Common myeloid progenitor, CD34-positive (primary cell): ENCODE measurements at regions not wholly inside any gene's neighbourhood (a gene's known extent, or its start where the extent isn't known, plus 50 kb on each side); places are given as distances from the start of the nearest gene placed in this dataset.

Experiments used
- CTCF ChIA-PET: fragments of 350-600 bp; sonication (Branson Sonifier 250); formaldehyde crosslinking; loops from one replicate; lab custom pipeline; 2021; ENCODE audit warnings: antibody characterized with exemption; lab: Charles Lee
- POLR2A ChIA-PET: fragments of 350-600 bp; sonication (Branson Sonifier 250); formaldehyde crosslinking; loops from one replicate; lab custom pipeline; 2021; ENCODE audit warnings: antibody characterized with exemption; lab: Charles Lee
- DNase-seq, 3 donors: peaks; one replicate each; pipeline versions ENCODE4 v3.0.0 to v3.0.0-alpha.2; 2013
- H3K27ac ChIP-seq, 2 experiments: 1 replicate in 1 of 2; 2 replicates in 1 of 2; pipeline ENCODE4 v1.7.0; 2013; ENCODE audit warnings: inconsistent platforms in 2 of 2, low read length in 2 of 2, mild to moderate bottlenecking in 2 of 2, low read depth in 1 of 2, moderate library complexity in 1 of 2; ENCODE audit not compliant: severe bottlenecking in 2 of 2, insufficient read depth in 1 of 2, poor library complexity in 1 of 2
- H3K27me3 ChIP-seq, 5 experiments: replicated peaks in 2 of 5; 1 replicate in 3 of 5; 2 replicates in 2 of 5; pipeline versions ENCODE4 v1.6.1 to v1.7.0; 2013; ENCODE audit warnings: low read length in 4 of 5, mild to moderate bottlenecking in 2 of 5, moderate library complexity in 2 of 5, inconsistent platforms in 1 of 5; ENCODE audit not compliant: insufficient read depth in 5 of 5, control insufficient read depth in 4 of 5
- H3K36me3 ChIP-seq, 4 experiments: 1 replicate in 2 of 4; 2 replicates in 2 of 4; pipeline versions ENCODE4 v1.6.1 to v1.7.0; 2013; ENCODE audit warnings: low read length in 3 of 4, control low read depth in 1 of 4, mild to moderate bottlenecking in 1 of 4; ENCODE audit not compliant: control insufficient read depth in 4 of 4, insufficient read depth in 4 of 4
- H3K4me1 ChIP-seq, 4 experiments: 1 replicate in 3 of 4; 2 replicates in 1 of 4; pipeline versions ENCODE4 v1.6.1 to v1.7.1; 2013; ENCODE audit warnings: low read length in 3 of 4, mild to moderate bottlenecking in 3 of 4, control low read depth in 1 of 4, inconsistent platforms in 1 of 4, moderate library complexity in 1 of 4; ENCODE audit not compliant: control insufficient read depth in 4 of 4, insufficient read depth in 4 of 4; ENCODE audit errors: control extremely low read depth in 1 of 4
- H3K4me3 ChIP-seq, 7 experiments: 1 replicate in 4 of 7; 2 replicates in 3 of 7; pipeline versions ENCODE4 v1.5.1 to v1.7.0; 2013; ENCODE audit warnings: mild to moderate bottlenecking in 7 of 7, low read length in 6 of 7, moderate library complexity in 6 of 7, inconsistent platforms in 2 of 7, low read depth in 2 of 7, control low read depth in 1 of 7; ENCODE audit not compliant: insufficient read depth in 4 of 7, control insufficient read depth in 1 of 7; ENCODE audit errors: extremely low read depth in 1 of 7
- H3K9me3 ChIP-seq, 5 experiments: 1 replicate in 4 of 5; 2 replicates in 1 of 5; pipeline versions ENCODE4 v1.6.1 to v1.7.1; 2013; ENCODE audit warnings: low read length in 4 of 5, mild to moderate bottlenecking in 2 of 5, inconsistent platforms in 1 of 5, low read depth in 1 of 5, moderate library complexity in 1 of 5; ENCODE audit not compliant: control insufficient read depth in 4 of 5, insufficient read depth in 2 of 5; ENCODE audit errors: control extremely low read depth in 1 of 5
- WGBS: methylation state at CpG from one replicate; pipeline ENCODE4 v1.1.5; 2013; ENCODE audit not compliant: insufficient coverage; 5-methylcytosine and 5-hydroxymethylcytosine counted together

DNA sequence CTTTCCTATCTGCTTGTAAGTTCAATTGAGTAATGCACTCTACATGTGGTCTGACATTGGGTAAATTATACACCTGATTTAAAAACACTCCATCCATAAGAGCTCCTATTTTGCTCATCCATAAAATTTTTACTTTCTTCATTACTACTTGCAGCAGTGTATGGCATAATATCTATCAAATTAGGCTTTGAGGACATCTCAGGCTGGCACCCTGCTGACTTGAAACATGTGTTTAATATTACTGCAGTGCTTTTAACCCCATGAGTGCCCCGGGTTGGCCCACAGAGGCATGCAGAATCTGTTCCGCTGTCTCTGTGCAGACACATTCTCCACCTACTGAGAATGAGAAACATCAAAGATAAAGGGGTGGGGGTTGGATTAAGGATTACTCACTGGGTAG lies 249.9 kb upstream of the DNAJC19 start:
- ChIA-PET POLR2A (no interaction called here), CTCF (no interaction called here)
- Histone ChIP-seq H3K4me3 (no peak overlapping the region), H3K27ac (no peak overlapping the region), H3K9me3 (no peaks in the 10 kb centered on the region), H3K4me1 (peaks cover 0 to 6% (median 0%) of the 10 kb centered on the region in 4 experiments), H3K27me3 (no peaks in the 10 kb centered on the region), H3K36me3 (no peaks in the 10 kb centered on the region)
- WGBS = 79% methylated on average over 2 of the region's 2 CpGs
- DNase-seq = no peak

DNA sequence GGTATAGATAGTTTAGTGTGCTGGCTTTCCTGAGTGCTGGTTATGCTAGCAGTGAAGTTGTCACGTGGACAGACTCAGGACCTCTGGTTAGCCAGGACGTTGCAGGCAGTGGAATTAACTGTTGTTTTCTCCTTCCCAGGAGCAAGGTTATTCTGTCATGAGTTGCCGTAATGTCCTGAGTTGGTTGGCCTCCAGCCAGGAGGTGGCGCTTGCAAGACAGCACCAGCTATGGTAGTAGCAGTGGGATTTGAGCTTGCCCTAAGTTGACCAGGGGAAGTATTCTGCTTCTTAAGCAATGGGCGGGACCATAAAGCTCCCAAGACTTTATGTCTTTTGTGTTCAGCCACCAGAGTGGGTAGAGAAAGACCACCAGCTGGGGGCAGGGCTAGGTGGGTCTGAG lies 240.7 kb upstream of the DNAJC19 start:
- DNase-seq = no peak
- Histone ChIP-seq H3K4me3 (no peak overlapping the region), H3K27ac (no peak overlapping the region), H3K4me1 (no peaks in the 10 kb centered on the region), H3K27me3 (no peaks in the 10 kb centered on the region), H3K9me3 (peaks cover 0 to 2% (median 0%) of the 10 kb centered on the region in 5 experiments), H3K36me3 (no peaks in the 10 kb centered on the region)
- ChIA-PET CTCF (no interaction called here), POLR2A (no interaction called here)
- WGBS = 86% methylated on average over 5 of the region's 5 CpGs

DNA sequence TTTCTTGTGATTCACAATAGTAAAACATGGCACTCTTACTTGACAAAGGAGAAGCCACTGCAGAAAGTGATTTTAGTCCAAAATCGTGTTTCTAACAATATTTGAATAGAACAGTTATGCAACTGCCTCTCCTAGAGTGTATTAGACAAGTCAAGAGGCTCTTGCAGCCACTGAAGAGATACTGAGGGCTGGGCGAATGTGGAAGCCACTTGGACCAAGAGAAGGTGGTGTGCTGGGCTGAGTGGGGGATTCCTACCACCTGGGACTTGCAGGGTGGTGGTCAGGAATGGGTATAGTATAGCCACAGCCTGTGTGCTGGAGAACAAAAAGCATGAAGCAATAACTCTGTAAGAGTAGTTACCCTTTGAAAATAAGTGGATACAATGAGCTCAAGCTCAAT lies 223.8 kb upstream of the DNAJC19 start:
- Histone ChIP-seq H3K4me1 (no peaks in the 10 kb centered on the region), H3K4me3 (no peak overlapping the region), H3K9me3 (no peaks in the 10 kb centered on the region), H3K36me3 (no peaks in the 10 kb centered on the region), H3K27ac (no peak overlapping the region), H3K27me3 (peaks cover 0 to 6% (median 4%) of the 10 kb centered on the region in 5 experiments)
- ChIA-PET POLR2A (no interaction called here), CTCF (no interaction called here)
- WGBS = 86% methylated on average over 1 of the region's 2 CpGs
- no peak for DNase-seq

DNA sequence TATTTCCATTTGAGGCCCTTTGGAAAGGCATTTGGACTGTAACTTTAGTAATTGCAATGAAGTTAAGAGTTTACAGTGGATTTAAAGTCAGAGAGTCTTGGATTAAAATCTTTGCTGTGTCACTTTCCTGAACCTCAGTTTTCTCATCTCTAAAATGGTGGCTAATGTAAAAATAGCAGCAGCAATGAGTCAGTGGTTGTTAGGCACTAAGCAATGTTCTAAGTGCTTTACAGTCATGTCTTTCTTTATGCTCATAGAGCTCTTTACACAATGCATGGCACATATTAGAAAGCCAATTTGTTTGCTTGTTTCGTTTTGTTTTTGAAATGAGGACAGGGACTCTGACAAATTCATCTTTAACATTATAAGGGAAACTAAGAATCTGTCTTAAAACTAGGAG lies 222.7 kb upstream of the DNAJC19 start:
- H3K27ac ChIP-seq = no peak overlapping the region
- ChIA-PET CTCF (no interaction called here), POLR2A (no interaction called here)
- H3K4me3 ChIP-seq = no peak overlapping the region
- no peaks in the 10 kb centered on the region for H3K4me1 ChIP-seq
- H3K27me3 ChIP-seq = peaks cover 0 to 6% (median 4%) of the 10 kb centered on the region in 5 experiments
- no CpG with 5 or more reads among the region's 1 CpG for WGBS
- no peaks in the 10 kb centered on the region for H3K36me3 ChIP-seq
- no peak for DNase-seq
- H3K9me3 ChIP-seq = no peaks in the 10 kb centered on the region

DNA sequence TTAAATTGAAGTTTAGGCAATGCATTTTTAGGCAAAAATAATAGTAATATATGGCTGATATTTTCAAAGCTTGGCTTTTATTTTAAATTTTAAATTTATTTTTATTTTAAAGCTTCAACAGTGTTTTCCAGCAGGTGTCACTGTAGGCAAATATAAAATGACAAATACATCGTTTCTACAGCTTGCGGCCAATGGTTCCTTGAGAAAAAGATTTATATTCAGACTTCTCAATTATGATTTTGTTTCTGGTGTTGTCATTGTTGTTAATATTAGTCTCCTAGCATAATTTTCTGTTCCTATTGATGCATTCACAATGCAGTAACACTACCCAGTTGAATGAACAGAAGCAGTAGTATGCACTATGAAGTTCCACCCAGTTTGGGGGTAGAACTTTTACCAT lies 220.7 kb upstream of the DNAJC19 start:
- Histone ChIP-seq H3K9me3 (no peaks in the 10 kb centered on the region), H3K4me3 (no peak overlapping the region), H3K27ac (no peak overlapping the region), H3K36me3 (no peaks in the 10 kb centered on the region), H3K27me3 (peaks cover 0 to 6% (median 3%) of the 10 kb centered on the region in 5 experiments), H3K4me1 (no peaks in the 10 kb centered on the region)
- POLR2A ChIA-PET = no interaction called here
- CTCF ChIA-PET = interaction anchor here (1.0 to 2.4 kb wide), 4 partner anchors 16 to 1474 kb away, joined by 3 to 8 read pairs (median 6); no protein-coding TSS in a partner anchor
- no CpG with 5 or more reads among the region's 2 CpGs for WGBS
- peak; percentile 12 to 48 (median 43) for DNase-seq

DNA sequence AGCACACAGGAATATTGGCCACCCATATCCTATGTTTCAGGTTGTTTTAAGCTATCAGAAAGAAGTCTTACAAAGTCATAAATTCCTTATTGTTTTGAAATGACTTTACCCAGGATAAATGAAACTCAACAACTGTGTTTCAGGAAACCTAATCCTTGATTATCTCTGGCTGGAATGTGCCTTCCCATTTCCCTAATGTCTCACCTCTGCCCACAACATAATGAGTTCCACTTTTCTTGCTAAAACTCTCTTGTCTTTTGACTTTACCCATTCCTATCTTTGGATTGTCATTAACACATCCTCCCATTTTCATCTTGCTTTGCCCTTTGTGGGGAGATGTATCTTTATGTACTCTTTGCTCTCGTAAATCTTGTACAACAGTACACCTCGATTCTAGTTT lies 200.0 kb upstream of the DNAJC19 start:
- H3K4me1 ChIP-seq = no peaks in the 10 kb centered on the region
- no peak overlapping the region for H3K27ac ChIP-seq
- no peak overlapping the region for H3K4me3 ChIP-seq
- no peaks in the 10 kb centered on the region for H3K36me3 ChIP-seq
- no peaks in the 10 kb centered on the region for H3K9me3 ChIP-seq
- H3K27me3 ChIP-seq = peaks cover 0 to 3% (median 0%) of the 10 kb centered on the region in 5 experiments
- CTCF ChIA-PET = no interaction called here
- DNase-seq = no peak
- 93% methylated on average over 2 of the region's 2 CpGs for WGBS
- POLR2A ChIA-PET = no interaction called here

DNA sequence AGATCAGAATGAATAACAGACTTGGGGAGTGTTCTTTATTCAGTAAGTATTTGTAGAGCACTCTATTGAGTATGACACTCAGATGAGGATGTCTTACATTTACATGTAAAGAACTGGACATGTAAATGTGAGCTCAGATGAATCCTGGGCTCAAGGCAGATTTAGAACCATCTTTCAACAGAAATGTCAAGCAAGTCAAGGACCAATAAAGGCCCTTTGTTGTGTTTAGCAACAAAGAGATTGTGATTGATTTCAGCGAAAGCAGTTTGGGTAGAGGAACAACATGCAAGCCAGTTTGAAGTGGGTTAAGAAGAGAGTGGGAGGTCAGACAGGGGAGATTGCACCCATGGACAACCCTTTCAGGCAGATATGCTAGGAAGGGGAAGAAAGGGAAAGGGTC lies 194.2 kb upstream of the DNAJC19 start:
- ChIA-PET CTCF (no interaction called here), POLR2A (no interaction called here)
- Histone ChIP-seq H3K36me3 (no peaks in the 10 kb centered on the region), H3K4me3 (no peak overlapping the region), H3K9me3 (no peaks in the 10 kb centered on the region), H3K27ac (no peak overlapping the region), H3K4me1 (no peaks in the 10 kb centered on the region), H3K27me3 (no peaks in the 10 kb centered on the region)
- 100% methylated on average over 1 of the region's 1 CpG for WGBS
- DNase-seq = no peak
